SW 1271 (cell line): ENCODE measurements at regions not wholly inside any gene's neighbourhood (a gene's known extent, or its start where the extent isn't known, plus 50 kb on each side); places are given as distances from the start of the nearest gene placed in this dataset.

Experiments used
- DNase-seq, 2 experiments: peaks; one replicate each; lab custom pipeline; 2025; lab: John Stamatoyannopoulos, UW

GRCh38 chr5:61784341-61784740, 452.3 kb downstream of the ZSWIM6 start:
- DNase-seq, result no peak

- DNase-seq, result no peak
Measured at GRCh38 chr5:61788548-61788947, 456.5 kb downstream of the ZSWIM6 start.

- DNase-seq, result no peak
Measured at GRCh38 chr5:61790007-61790406, 457.9 kb downstream of the ZSWIM6 start.

- no peak for DNase-seq
Measured at GRCh38 chr5:61790678-61791077, 458.6 kb downstream of the ZSWIM6 start.

- no peak for DNase-seq
Measured at GRCh38 chr5:61796773-61797172, 464.7 kb downstream of the ZSWIM6 start.

- no peak for DNase-seq
Measured at GRCh38 chr5:61800450-61800849, 468.4 kb downstream of the ZSWIM6 start.

- no peak for DNase-seq
Measured at GRCh38 chr5:61801174-61801573, 469.1 kb downstream of the ZSWIM6 start.

- no peak for DNase-seq
Measured at GRCh38 chr5:61802456-61802855, 470.4 kb downstream of the ZSWIM6 start.

GRCh38 chr5:61805101-61805500, 473.0 kb downstream of the ZSWIM6 start:
- DNase-seq, result no peak

- no peak for DNase-seq
Measured at GRCh38 chr5:61806491-61807020, 474.5 kb downstream of the ZSWIM6 start.

GRCh38 chr5:61808091-61808490, 476.0 kb downstream of the ZSWIM6 start:
- DNase-seq, result no peak

- DNase-seq, result no peak
Measured at GRCh38 chr5:61808909-61809308, 476.9 kb downstream of the ZSWIM6 start.

- no peak for DNase-seq
Measured at GRCh38 chr5:61809651-61810050, 477.6 kb downstream of the ZSWIM6 start.

- no peak for DNase-seq
Measured at GRCh38 chr5:61811052-61811451, 479.0 kb downstream of the ZSWIM6 start.

GRCh38 chr5:61813361-61813760, 481.3 kb downstream of the ZSWIM6 start:
- no peak for DNase-seq

- DNase-seq, result no peak
Measured at GRCh38 chr5:61815339-61815738, 483.3 kb downstream of the ZSWIM6 start.

GRCh38 chr5:61816146-61816545, 484.1 kb downstream of the ZSWIM6 start:
- no peak for DNase-seq

GRCh38 chr5:61816585-61817450, 484.8 kb downstream of the ZSWIM6 start:
- DNase-seq, result no peak

GRCh38 chr5:61817472-61818326, 485.6 kb downstream of the ZSWIM6 start:
- DNase-seq, result peak in 1 of 2 experiments; percentile 48

- DNase-seq, result no peak
Measured at GRCh38 chr5:61820836-61821235, 485.2 kb upstream of the KIF2A start.

GRCh38 chr5:61821561-61821960, 484.4 kb upstream of the KIF2A start:
- DNase-seq, result no peak

GRCh38 chr5:61822584-61822983, 483.4 kb upstream of the KIF2A start:
- DNase-seq, result no peak

GRCh38 chr5:61823065-61823464, 482.9 kb upstream of the KIF2A start:
- DNase-seq, result no peak
